ENCODE measurements at regions not wholly inside any gene's neighbourhood (a gene's known extent, or its start where the extent isn't known, plus 50 kb on each side); places are given as distances from the start of the nearest gene placed in this dataset.
"Not testable (repeated sequence)": the region's sequence is repeated elsewhere in the genome, so short reads cannot be mapped to it uniquely, and the experiment has no call there.

- intact Hi-C loops (cut with DNase I, micrococcal nuclease); H3K9me3 Mint-ChIP-seq; H3K9me3 ChIP-seq (ENCODE audit: control insufficient read depth in 1 of 2, insufficient read depth in 1 of 2, low read length in 2 of 2); H3K27ac Mint-ChIP-seq; H3K36me3 ChIP-seq (ENCODE audit: insufficient read depth, low read length); POLR2A ChIA-PET; H3K4me3 Mint-ChIP-seq; H3K4me3 ChIP-seq (ENCODE audit: low read length); H3K36me3 Mint-ChIP-seq (ENCODE audit: low read depth); DNase-seq; CTCF ChIA-PET; ATAC-seq (ENCODE audit: poor library complexity); H3K4me1 Mint-ChIP-seq (ENCODE audit: low read depth); H3K27me3 ChIP-seq (ENCODE audit: control insufficient read depth in 1 of 2, insufficient read depth in 2 of 2, low read length in 2 of 2); H3K27ac ChIP-seq (ENCODE audit: low read depth in 1 of 2, low read length in 2 of 2); H3K4me1 ChIP-seq (ENCODE audit: insufficient read depth, low read length): not testable (repeated sequence)
- peaks cover 30% of the 10 kb centered on the region for H3K27me3 Mint-ChIP-seq
Measured at GRCh38 chr7:150113301-150113700, 209.9 kb upstream of the LRRC61 start.

- POLR2A ChIA-PET; H3K4me1 ChIP-seq (ENCODE audit: insufficient read depth, low read length); H3K27me3 ChIP-seq (ENCODE audit: control insufficient read depth in 1 of 2, insufficient read depth in 2 of 2, low read length in 2 of 2); H3K27ac Mint-ChIP-seq; H3K4me3 Mint-ChIP-seq; H3K9me3 ChIP-seq (ENCODE audit: control insufficient read depth in 1 of 2, insufficient read depth in 1 of 2, low read length in 2 of 2); H3K4me3 ChIP-seq (ENCODE audit: low read length); H3K27ac ChIP-seq (ENCODE audit: low read depth in 1 of 2, low read length in 2 of 2); DNase-seq; H3K36me3 ChIP-seq (ENCODE audit: insufficient read depth, low read length); H3K36me3 Mint-ChIP-seq (ENCODE audit: low read depth); ATAC-seq (ENCODE audit: poor library complexity); CTCF ChIA-PET; intact Hi-C loops (cut with DNase I, micrococcal nuclease); H3K9me3 Mint-ChIP-seq; H3K4me1 Mint-ChIP-seq (ENCODE audit: low read depth): not testable (repeated sequence)
- peaks cover 37% of the 10 kb centered on the region for H3K27me3 Mint-ChIP-seq
Measured at GRCh38 chr7:150114591-150114990, 208.6 kb upstream of the LRRC61 start.

GRCh38 chr7:150119966-150120365 is 203.2 kb upstream of the LRRC61 start:
- H3K27ac Mint-ChIP-seq; CTCF ChIA-PET; POLR2A ChIA-PET; H3K27me3 ChIP-seq (ENCODE audit: control insufficient read depth in 1 of 2, insufficient read depth in 2 of 2, low read length in 2 of 2); intact Hi-C loops (cut with DNase I, micrococcal nuclease); H3K4me3 Mint-ChIP-seq; H3K27ac ChIP-seq (ENCODE audit: low read depth in 1 of 2, low read length in 2 of 2); H3K36me3 ChIP-seq (ENCODE audit: insufficient read depth, low read length); H3K4me3 ChIP-seq (ENCODE audit: low read length); DNase-seq; H3K36me3 Mint-ChIP-seq (ENCODE audit: low read depth); H3K9me3 ChIP-seq (ENCODE audit: control insufficient read depth in 1 of 2, insufficient read depth in 1 of 2, low read length in 2 of 2); H3K4me1 Mint-ChIP-seq (ENCODE audit: low read depth); H3K9me3 Mint-ChIP-seq; H3K4me1 ChIP-seq (ENCODE audit: insufficient read depth, low read length); ATAC-seq (ENCODE audit: poor library complexity): not testable (repeated sequence)
- H3K27me3 Mint-ChIP-seq = peaks cover 19% of the 10 kb centered on the region

- POLR2A ChIA-PET; H3K27ac ChIP-seq (ENCODE audit: low read depth in 1 of 2, low read length in 2 of 2); DNase-seq; H3K9me3 ChIP-seq (ENCODE audit: control insufficient read depth in 1 of 2, insufficient read depth in 1 of 2, low read length in 2 of 2); H3K27me3 ChIP-seq (ENCODE audit: control insufficient read depth in 1 of 2, insufficient read depth in 2 of 2, low read length in 2 of 2); H3K36me3 Mint-ChIP-seq (ENCODE audit: low read depth); H3K27me3 Mint-ChIP-seq; CTCF ChIA-PET; H3K4me1 Mint-ChIP-seq (ENCODE audit: low read depth); H3K27ac Mint-ChIP-seq; H3K36me3 ChIP-seq (ENCODE audit: insufficient read depth, low read length); H3K4me3 Mint-ChIP-seq; H3K9me3 Mint-ChIP-seq; H3K4me3 ChIP-seq (ENCODE audit: low read length); H3K4me1 ChIP-seq (ENCODE audit: insufficient read depth, low read length); ATAC-seq (ENCODE audit: poor library complexity); intact Hi-C loops (cut with DNase I, micrococcal nuclease): not testable (repeated sequence)
Measured at GRCh38 chr7:150125831-150126230, 197.3 kb upstream of the LRRC61 start.

GRCh38 chr7:150134451-150134850 is 188.7 kb upstream of the LRRC61 start:
- H3K27ac ChIP-seq (ENCODE audit: low read depth in 1 of 2, low read length in 2 of 2); H3K27ac Mint-ChIP-seq; H3K4me3 Mint-ChIP-seq; H3K9me3 Mint-ChIP-seq; H3K4me1 Mint-ChIP-seq (ENCODE audit: low read depth); CTCF ChIA-PET; H3K4me3 ChIP-seq (ENCODE audit: low read length); DNase-seq; H3K27me3 ChIP-seq (ENCODE audit: control insufficient read depth in 1 of 2, insufficient read depth in 2 of 2, low read length in 2 of 2); H3K27me3 Mint-ChIP-seq; ATAC-seq (ENCODE audit: poor library complexity); H3K9me3 ChIP-seq (ENCODE audit: control insufficient read depth in 1 of 2, insufficient read depth in 1 of 2, low read length in 2 of 2); H3K4me1 ChIP-seq (ENCODE audit: insufficient read depth, low read length); H3K36me3 Mint-ChIP-seq (ENCODE audit: low read depth); intact Hi-C loops (cut with DNase I, micrococcal nuclease); H3K36me3 ChIP-seq (ENCODE audit: insufficient read depth, low read length); POLR2A ChIA-PET: not testable (repeated sequence)

DNA sequence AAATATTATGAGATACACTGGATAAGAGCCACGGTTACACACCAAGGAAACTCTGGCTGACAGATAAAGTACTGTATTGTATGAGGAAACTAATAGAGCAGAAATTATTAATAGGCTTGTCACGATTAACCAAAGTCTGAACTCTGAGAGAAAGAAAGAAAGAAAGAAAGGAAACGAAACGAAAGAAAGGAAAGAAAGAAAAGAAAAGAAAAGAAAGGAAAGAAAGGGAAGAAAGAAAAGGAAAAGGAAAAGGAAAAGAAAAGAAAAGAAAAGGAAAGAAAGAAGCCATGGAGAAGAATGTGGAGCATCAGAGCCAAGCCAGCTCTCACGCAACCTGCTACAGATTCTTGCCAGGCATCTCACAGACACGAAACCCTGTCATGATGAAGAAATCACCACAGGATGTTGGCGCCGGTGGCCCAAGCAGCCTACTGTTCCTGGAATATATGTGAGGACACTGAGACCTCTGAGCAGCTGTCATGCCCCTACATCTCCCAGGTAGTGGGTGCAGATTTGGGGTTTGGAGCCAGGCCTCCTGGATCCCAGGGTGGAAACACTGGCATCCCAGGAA is 187.4 kb upstream of the LRRC61 start:
- H3K27ac Mint-ChIP-seq; H3K4me1 ChIP-seq (ENCODE audit: insufficient read depth, low read length); H3K4me3 Mint-ChIP-seq; H3K36me3 ChIP-seq (ENCODE audit: insufficient read depth, low read length); CTCF ChIA-PET; H3K4me3 ChIP-seq (ENCODE audit: low read length); H3K9me3 ChIP-seq (ENCODE audit: control insufficient read depth in 1 of 2, insufficient read depth in 1 of 2, low read length in 2 of 2); intact Hi-C loops (cut with DNase I, micrococcal nuclease); H3K27me3 Mint-ChIP-seq; H3K4me1 Mint-ChIP-seq (ENCODE audit: low read depth); ATAC-seq (ENCODE audit: poor library complexity); DNase-seq; POLR2A ChIA-PET; H3K27me3 ChIP-seq (ENCODE audit: control insufficient read depth in 1 of 2, insufficient read depth in 2 of 2, low read length in 2 of 2); H3K36me3 Mint-ChIP-seq (ENCODE audit: low read depth); H3K9me3 Mint-ChIP-seq; H3K27ac ChIP-seq (ENCODE audit: low read depth in 1 of 2, low read length in 2 of 2): not testable (repeated sequence)

GRCh38 chr7:150139840-150140239 is 183.3 kb upstream of the LRRC61 start:
- H3K27me3 ChIP-seq (ENCODE audit: control insufficient read depth in 1 of 2, insufficient read depth in 2 of 2, low read length in 2 of 2); H3K27ac ChIP-seq (ENCODE audit: low read depth in 1 of 2, low read length in 2 of 2); POLR2A ChIA-PET; H3K27ac Mint-ChIP-seq; H3K9me3 ChIP-seq (ENCODE audit: control insufficient read depth in 1 of 2, insufficient read depth in 1 of 2, low read length in 2 of 2); H3K27me3 Mint-ChIP-seq; CTCF ChIA-PET; ATAC-seq (ENCODE audit: poor library complexity); intact Hi-C loops (cut with DNase I, micrococcal nuclease); H3K36me3 Mint-ChIP-seq (ENCODE audit: low read depth); H3K4me1 Mint-ChIP-seq (ENCODE audit: low read depth); DNase-seq; H3K4me1 ChIP-seq (ENCODE audit: insufficient read depth, low read length); H3K9me3 Mint-ChIP-seq; H3K36me3 ChIP-seq (ENCODE audit: insufficient read depth, low read length); H3K4me3 Mint-ChIP-seq; H3K4me3 ChIP-seq (ENCODE audit: low read length): not testable (repeated sequence)

Measured in CD4-positive, alpha-beta T cell (primary cell).